Ovary (tissue), 7 donors: ENCODE measurements at regions not wholly inside any gene's neighbourhood (a gene's known extent, or its start where the extent isn't known, plus 50 kb on each side); places are given as distances from the start of the nearest gene placed in this dataset.
"Not testable (repeated sequence)": the region's sequence is repeated elsewhere in the genome, so short reads cannot be mapped to it uniquely, and the experiment has no call there.

Experiments
- DNase-seq, 5 donors: peaks; one replicate each; pipeline ENCODE4 v3.0.0-alpha.2; 2019 to 2020
- H3K27ac ChIP-seq, 2 donors: fragments of 200-600 bp; one replicate each; pipeline versions ENCODE4 v1.5.1 to v1.8.0; 2019 to 2022
- H3K27me3 ChIP-seq: fragments of 200-600 bp; one replicate; pipeline ENCODE4 v1.8.0; 2022
- H3K36me3 ChIP-seq: fragments of 200-600 bp; sonication (generic); one replicate; pipeline ENCODE4 v1.5.1; 2019
- H3K4me1 ChIP-seq: one replicate; pipeline ENCODE4 v1.8.1; 2013; ENCODE audit warnings: mild to moderate bottlenecking, moderate library complexity; ENCODE audit not compliant: insufficient read depth
- H3K4me3 ChIP-seq: fragments of 200-600 bp; sonication (generic); one replicate; pipeline ENCODE4 v1.5.1; 2017
- H3K9me3 ChIP-seq, 2 donors: fragments of 200-600 bp in 1 of 2; sonication (generic) in 1 of 2; one replicate each; pipeline versions ENCODE4 v1.5.1 to v1.8.1; 2013 to 2019; ENCODE audit warnings: mild to moderate bottlenecking in 1 of 2, moderate library complexity in 1 of 2
- EP300 ChIP-seq: sonication (generic); formaldehyde crosslinking; IDR thresholded peaks from one replicate; pipeline ENCODE4 v1.6.1; 2017; ENCODE audit warnings: antibody characterized with exemption
- POLR2A ChIP-seq: fragments of 450-650 bp; IDR thresholded peaks from one replicate; pipeline ENCODE4 v1.6.1; 2017; ENCODE audit warnings: antibody characterized with exemption, mild to moderate bottlenecking, moderate library complexity
- WGBS, 3 donors: extraction: QIAGEN DNeasy Blood & Tissue Kit in 1 of 3; methylation state at CpG; one replicate each; pipeline versions ENCODE4 v1.1.5 to v1.1.7; 2013 to 2017; 5-methylcytosine and 5-hydroxymethylcytosine counted together
- intact Hi-C, 4 donors: fragments of 100-400 bp; cut with DNase I; formaldehyde crosslinking; loops; one replicate each; pipeline versions ENCODE4 v1.11.0 to v1.15.1; 2022 to 2023
- TF ChIP-seq, protein P1 (sequence below), 3 donors: fragments of 450-650 bp in 2 of 3; fragments of 200-600 bp in 1 of 3; IDR thresholded peaks; one replicate each; pipeline versions ENCODE4 v1.5.1 to v1.8.0; 2016 to 2022; ENCODE audit warnings: antibody characterized with exemption in 3 of 3, mild to moderate bottlenecking in 1 of 3
- donor health status: DM: no; HTN: no; CAD: no; lungs with moderate emphysema.
- donor health status: DM: no; HTN: no; CAD: no.
- donor health status: Bipolar disorder and iron deficiency.
- donor health status: DM: no; HTN: no; CAD: no.
- donor health status: DM: yes; HTN: yes; CAD: no.

GRCh38 chr7:91358303-91358702 lies 94.1 kb downstream of the FZD1 start:
- Histone ChIP-seq H3K36me3 (no peaks in the 10 kb centered on the region), H3K9me3 (no peaks in the 10 kb centered on the region), H3K4me3 (no peak overlapping the region), H3K27ac (no peak overlapping the region), H3K4me1 (no peaks in the 10 kb centered on the region), H3K27me3 (no peaks in the 10 kb centered on the region)
- no peak for DNase-seq
- 21 to 55% (median 23%) methylated on average over 2 of the region's 2 CpGs for WGBS, 3 donors
- intact Hi-C loops, result no loop called here
- TF ChIP-seq POLR2A, result no peak
- TF ChIP-seq, protein P1, sequence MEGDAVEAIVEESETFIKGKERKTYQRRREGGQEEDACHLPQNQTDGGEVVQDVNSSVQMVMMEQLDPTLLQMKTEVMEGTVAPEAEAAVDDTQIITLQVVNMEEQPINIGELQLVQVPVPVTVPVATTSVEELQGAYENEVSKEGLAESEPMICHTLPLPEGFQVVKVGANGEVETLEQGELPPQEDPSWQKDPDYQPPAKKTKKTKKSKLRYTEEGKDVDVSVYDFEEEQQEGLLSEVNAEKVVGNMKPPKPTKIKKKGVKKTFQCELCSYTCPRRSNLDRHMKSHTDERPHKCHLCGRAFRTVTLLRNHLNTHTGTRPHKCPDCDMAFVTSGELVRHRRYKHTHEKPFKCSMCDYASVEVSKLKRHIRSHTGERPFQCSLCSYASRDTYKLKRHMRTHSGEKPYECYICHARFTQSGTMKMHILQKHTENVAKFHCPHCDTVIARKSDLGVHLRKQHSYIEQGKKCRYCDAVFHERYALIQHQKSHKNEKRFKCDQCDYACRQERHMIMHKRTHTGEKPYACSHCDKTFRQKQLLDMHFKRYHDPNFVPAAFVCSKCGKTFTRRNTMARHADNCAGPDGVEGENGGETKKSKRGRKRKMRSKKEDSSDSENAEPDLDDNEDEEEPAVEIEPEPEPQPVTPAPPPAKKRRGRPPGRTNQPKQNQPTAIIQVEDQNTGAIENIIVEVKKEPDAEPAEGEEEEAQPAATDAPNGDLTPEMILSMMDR (IDR thresholded peaks at IDR 0.05), result no peak
- no peak for TF ChIP-seq EP300

- H3K36me3 ChIP-seq, H3K4me1 ChIP-seq, DNase-seq, H3K27me3 ChIP-seq, H3K27ac ChIP-seq, H3K4me3 ChIP-seq, H3K9me3 ChIP-seq, intact Hi-C loops: not testable (repeated sequence)
- 59 to 69% (median 69%) methylated on average over 5 of the region's 5 CpGs for WGBS, 3 donors
Measured at GRCh38 chr7:91365097-91365496, 100.9 kb downstream of the FZD1 start.

DNA sequence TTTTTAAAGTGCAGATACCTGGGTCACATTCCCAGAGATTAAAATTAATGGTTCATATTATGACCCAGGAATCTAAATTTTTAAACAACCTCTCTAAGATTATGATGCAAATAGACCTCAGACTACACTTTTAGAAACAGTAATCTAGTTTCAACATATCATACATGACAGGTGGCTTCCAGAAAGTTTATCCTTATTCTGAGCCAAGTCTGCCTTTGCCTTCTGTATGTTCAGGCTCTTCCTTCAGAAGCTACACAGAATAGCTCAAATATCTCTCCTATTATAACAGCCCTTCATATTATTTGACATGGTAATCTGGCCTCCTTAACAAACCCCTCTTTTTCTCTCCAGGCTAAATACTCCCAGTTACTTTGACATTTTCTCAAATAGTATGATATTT lies 101.9 kb downstream of the FZD1 start:
- intact Hi-C loops, result no loop called here
- no peak for TF ChIP-seq POLR2A
- TF ChIP-seq, protein P1 (IDR thresholded peaks at IDR 0.05), result no peak
- TF ChIP-seq EP300, result no peak
- no peak for DNase-seq
- Histone ChIP-seq H3K27ac (no peak overlapping the region), H3K4me3 (no peak overlapping the region), H3K27me3 (no peaks in the 10 kb centered on the region), H3K36me3 (no peaks in the 10 kb centered on the region), H3K4me1 (no peaks in the 10 kb centered on the region), H3K9me3 (no peaks in the 10 kb centered on the region)

DNA sequence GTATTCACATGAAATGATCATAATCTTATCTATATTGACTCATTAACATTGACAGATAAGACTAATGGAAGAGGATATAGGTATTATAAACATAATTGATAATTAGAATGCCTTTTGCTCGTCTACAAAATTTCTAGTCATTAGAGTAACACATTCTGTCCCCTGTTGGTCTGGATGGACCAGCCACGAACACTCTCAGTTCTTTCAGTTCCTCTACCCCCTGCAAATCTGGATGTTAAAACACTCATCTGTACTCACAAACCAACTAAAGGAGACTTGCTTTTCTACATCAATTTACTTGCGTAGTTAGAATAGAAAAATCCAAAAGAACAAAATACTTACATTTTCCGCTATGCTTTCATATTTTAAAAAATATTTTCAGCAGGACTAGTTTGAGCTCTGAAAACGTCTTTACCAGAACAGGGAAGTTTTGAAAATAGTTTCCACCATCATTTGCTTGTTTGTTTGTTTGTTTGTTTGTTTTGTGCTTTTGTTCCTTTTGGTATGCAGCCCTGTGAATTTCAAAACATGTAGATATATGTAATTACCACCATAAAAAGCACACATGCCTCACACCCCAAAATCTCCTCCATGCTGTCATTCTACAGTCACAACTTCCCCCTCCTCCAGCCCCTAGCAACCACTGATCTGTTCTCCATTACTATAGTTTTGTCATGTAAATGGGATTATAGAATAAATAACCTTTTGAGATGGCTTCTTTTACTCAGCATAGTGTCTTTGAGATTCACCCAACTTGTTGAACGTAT lies 103.8 kb downstream of the FZD1 start:
- intact Hi-C loops, result no loop called here
- no peak overlapping the region for H3K4me3 ChIP-seq
- no peaks in the 10 kb centered on the region for H3K9me3 ChIP-seq
- 91 to 93% (median 92%) methylated on average over 6 of the region's 6 CpGs for WGBS, 3 donors
- no peak overlapping the region for H3K27ac ChIP-seq
- no peaks in the 10 kb centered on the region for H3K36me3 ChIP-seq
- no peak for DNase-seq
- TF ChIP-seq POLR2A (no peak), EP300 (no peak)
- TF ChIP-seq, protein P1 (IDR thresholded peaks at IDR 0.05), result no peak
- no peaks in the 10 kb centered on the region for H3K27me3 ChIP-seq
- no peaks in the 10 kb centered on the region for H3K4me1 ChIP-seq

GRCh38 chr7:91372323-91372722 lies 108.1 kb downstream of the FZD1 start:
- Histone ChIP-seq H3K27me3 (no peaks in the 10 kb centered on the region), H3K4me3 (no peak overlapping the region), H3K27ac (no peak overlapping the region), H3K4me1 (no peaks in the 10 kb centered on the region), H3K36me3 (no peaks in the 10 kb centered on the region), H3K9me3 (no peaks in the 10 kb centered on the region)
- no peak for DNase-seq
- intact Hi-C loops, result no loop called here
- no peak for TF ChIP-seq POLR2A
- TF ChIP-seq, protein P1 (IDR thresholded peaks at IDR 0.05), result no peak
- no peak for TF ChIP-seq EP300
- 73 to 78% (median 77%) methylated on average over 3 of the region's 3 CpGs for WGBS, 3 donors
